ENCODE measurements at regions not wholly inside any gene's neighbourhood (a gene's known extent, or its start where the extent isn't known, plus 50 kb on each side); places are given as distances from the start of the nearest gene placed in this dataset.

DNA sequence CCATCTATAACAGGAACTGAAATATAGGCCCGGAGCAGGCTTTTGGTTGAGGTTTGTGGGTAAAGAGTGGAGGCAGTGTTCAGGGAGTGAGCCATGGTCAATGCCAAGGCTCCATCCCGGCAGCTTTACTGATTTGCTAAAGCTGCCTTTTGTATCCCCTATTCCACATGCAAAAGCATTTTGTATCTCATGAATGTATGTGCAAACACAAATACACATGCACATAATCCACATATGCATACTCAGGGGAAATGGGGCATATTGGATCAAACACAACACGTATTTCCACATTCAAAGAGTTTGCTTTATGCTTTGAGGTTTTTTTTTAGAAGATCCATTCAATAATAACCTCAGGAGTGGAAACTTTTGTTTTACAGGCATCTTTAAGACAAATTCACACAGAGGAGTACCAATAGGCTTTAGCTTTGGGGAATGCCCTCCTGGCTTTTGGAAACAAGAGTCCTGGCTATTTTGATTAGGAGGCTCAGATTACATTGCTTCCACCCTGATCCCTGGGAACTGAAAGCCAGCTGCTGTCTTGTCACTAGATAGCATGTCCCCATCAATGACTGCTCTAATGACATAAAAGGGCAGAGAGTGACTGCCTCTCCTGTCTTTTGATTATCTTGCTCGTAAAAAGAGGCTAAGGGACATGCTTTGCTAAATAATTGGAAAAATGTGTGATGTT, 263.2 kb downstream of the EN1 start:
- Histone ChIP-seq H3K4me1 (peaks cover 6 to 16% of the 10 kb centered on the region in 2 donors), H3K9me3 (no peaks in the 10 kb centered on the region), H3K27me3 (no peaks in the 10 kb centered on the region), H3K4me3 (no peak overlapping the region), H3K27ac (no peak overlapping the region), H3K36me3 (no peaks in the 10 kb centered on the region)
- in situ Hi-C loops (cut with MboI; ENCODE audit: low sequenced_read_pairs in 4 of 4) = no loop called here
- no peak for DNase-seq
- TF ChIP-seq CTCF (IDR thresholded peaks at IDR 0.05 in 4 of 5, conservative IDR thresholded peaks at IDR 0.05 in 1 of 5) (no peak), POLR2A (IDR thresholded peaks at IDR 0.05) (no peak)
- peak in 1 of 2 donors; percentile 57 for ATAC-seq
- intact Hi-C loops (cut with DNase I; ENCODE audit: low total_unique reads) = loop anchor here (10.0 kb wide), 2 partner anchors 161 to 359 kb away; no protein-coding TSS in a partner anchor

DNA sequence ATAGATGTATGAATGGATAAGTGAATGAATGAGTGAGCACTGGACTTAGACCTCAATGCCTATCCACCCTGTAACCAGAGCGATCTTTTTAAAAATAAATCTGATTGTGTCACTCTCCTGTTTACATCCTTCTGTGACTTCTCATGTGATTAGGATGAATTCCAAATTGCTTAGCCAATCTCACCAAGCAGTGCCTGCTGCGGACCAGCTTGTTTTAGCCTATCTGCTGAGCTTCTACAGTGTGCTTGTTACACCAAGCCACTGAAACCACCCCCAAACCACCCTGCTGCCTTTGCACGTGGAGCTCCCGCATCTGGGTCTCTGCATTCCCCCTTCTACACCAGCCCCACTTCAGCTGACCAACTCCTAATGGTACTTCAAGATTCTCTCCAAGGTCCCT, 265.4 kb downstream of the EN1 start:
- DNase-seq (peak; percentile 20 to 59), ATAC-seq (peak; percentile 90 to 91)
- peak overlapping the region; percentile 35 to 57 (median 39) for H3K27ac ChIP-seq
- H3K9me3 ChIP-seq = no peaks in the 10 kb centered on the region
- H3K27me3 ChIP-seq = no peaks in the 10 kb centered on the region
- intact Hi-C loops (cut with DNase I; ENCODE audit: low total_unique reads) (loop anchor here (10.0 kb wide), 2 partner anchors 163 to 357 kb away; no protein-coding TSS in a partner anchor), in situ Hi-C loops (cut with MboI; ENCODE audit: low sequenced_read_pairs in 4 of 4) (no loop called here)
- H3K36me3 ChIP-seq = no peaks in the 10 kb centered on the region
- H3K4me1 ChIP-seq = peaks cover 6 to 16% of the 10 kb centered on the region in 2 donors
- TF ChIP-seq CTCF (IDR thresholded peaks at IDR 0.05 in 4 of 5, conservative IDR thresholded peaks at IDR 0.05 in 1 of 5) (no peak), POLR2A (IDR thresholded peaks at IDR 0.05) (no peak)
- no peak overlapping the region for H3K4me3 ChIP-seq

GRCh38 chr2:118580651-118581050, 266.8 kb downstream of the EN1 start:
- no peak overlapping the region for H3K4me3 ChIP-seq
- no peak for ATAC-seq
- peak overlapping the region; percentile 37 to 46 (median 41) for H3K27ac ChIP-seq
- in situ Hi-C loops (cut with MboI; ENCODE audit: low sequenced_read_pairs in 4 of 4) = no loop called here
- intact Hi-C loops (cut with DNase I; ENCODE audit: low total_unique reads) = loop anchor here (10.0 kb wide), 2 partner anchors 164 to 356 kb away; no protein-coding TSS in a partner anchor
- no peaks in the 10 kb centered on the region for H3K27me3 ChIP-seq
- no peaks in the 10 kb centered on the region for H3K36me3 ChIP-seq
- no peak for TF ChIP-seq CTCF (IDR thresholded peaks at IDR 0.05 in 4 of 5, conservative IDR thresholded peaks at IDR 0.05 in 1 of 5)
- no peak for TF ChIP-seq POLR2A (IDR thresholded peaks at IDR 0.05)
- H3K9me3 ChIP-seq = no peaks in the 10 kb centered on the region
- no peak for DNase-seq
- H3K4me1 ChIP-seq = peaks cover 6 to 16% of the 10 kb centered on the region in 2 donors

GRCh38 chr2:118580107-118580506, 267.3 kb downstream of the EN1 start:
- Histone ChIP-seq H3K9me3 (no peaks in the 10 kb centered on the region), H3K36me3 (no peaks in the 10 kb centered on the region), H3K4me3 (no peak overlapping the region), H3K27me3 (no peaks in the 10 kb centered on the region), H3K27ac (peak overlapping the region; percentile 37 to 46 (median 41)), H3K4me1 (peaks cover 6 to 16% of the 10 kb centered on the region in 2 donors)
- in situ Hi-C loops (cut with MboI; ENCODE audit: low sequenced_read_pairs in 4 of 4) (no loop called here), intact Hi-C loops (cut with DNase I; ENCODE audit: low total_unique reads) (loop anchor here (10.0 kb wide), 2 partner anchors 165 to 355 kb away; no protein-coding TSS in a partner anchor)
- no peak for DNase-seq
- no peak for TF ChIP-seq CTCF (IDR thresholded peaks at IDR 0.05 in 4 of 5, conservative IDR thresholded peaks at IDR 0.05 in 1 of 5)
- TF ChIP-seq POLR2A (IDR thresholded peaks at IDR 0.05) = no peak
- peak; percentile 56 to 70 for ATAC-seq
